ENCODE measurements at regions not wholly inside any gene's neighbourhood (a gene's known extent, or its start where the extent isn't known, plus 50 kb on each side); places are given as distances from the start of the nearest gene placed in this dataset.
"Not testable (repeated sequence)": the region's sequence is repeated elsewhere in the genome, so short reads cannot be mapped to it uniquely, and the experiment has no call there.

DNA sequence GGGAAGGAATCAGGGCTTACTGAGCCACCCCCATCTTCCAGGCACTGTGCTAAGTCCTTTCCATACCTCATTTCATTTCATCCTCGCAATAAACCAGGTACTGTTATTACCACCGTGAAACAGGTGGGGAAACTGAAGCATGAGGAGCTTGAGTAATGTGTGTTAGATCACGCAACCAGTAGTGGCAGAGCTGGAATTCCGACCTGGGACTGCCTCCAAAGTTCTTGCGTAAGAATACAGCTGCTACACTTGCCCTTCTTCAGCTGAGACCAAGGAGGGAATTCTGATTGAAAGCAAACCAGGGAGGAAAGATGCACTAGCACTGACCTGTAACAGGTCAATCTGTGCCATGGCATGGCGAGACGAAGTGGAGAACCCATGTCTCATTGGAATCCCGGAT lies 113.4 kb upstream of the MSX2 start:
- DNase-seq = no peak

DNA sequence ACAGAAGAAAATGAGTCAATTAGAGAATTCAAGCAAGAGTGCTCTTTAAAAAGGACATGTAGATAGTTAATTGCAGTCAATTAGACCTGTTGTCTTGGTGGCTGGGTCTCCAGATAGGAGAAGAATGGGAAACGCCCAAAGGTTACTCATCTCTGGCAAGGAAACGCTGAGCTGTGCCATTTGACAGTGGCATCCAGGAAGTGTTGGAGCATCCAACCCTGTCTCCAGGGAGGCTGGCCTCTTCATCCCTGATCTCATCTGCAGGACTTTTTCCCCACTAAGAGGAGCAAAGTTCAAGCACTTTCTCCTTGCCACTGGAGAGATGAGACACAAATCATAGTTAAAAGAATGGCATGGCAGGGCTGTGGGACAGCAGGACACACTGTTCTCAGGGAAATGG lies 111.7 kb upstream of the MSX2 start:
- no peak for DNase-seq

DNA sequence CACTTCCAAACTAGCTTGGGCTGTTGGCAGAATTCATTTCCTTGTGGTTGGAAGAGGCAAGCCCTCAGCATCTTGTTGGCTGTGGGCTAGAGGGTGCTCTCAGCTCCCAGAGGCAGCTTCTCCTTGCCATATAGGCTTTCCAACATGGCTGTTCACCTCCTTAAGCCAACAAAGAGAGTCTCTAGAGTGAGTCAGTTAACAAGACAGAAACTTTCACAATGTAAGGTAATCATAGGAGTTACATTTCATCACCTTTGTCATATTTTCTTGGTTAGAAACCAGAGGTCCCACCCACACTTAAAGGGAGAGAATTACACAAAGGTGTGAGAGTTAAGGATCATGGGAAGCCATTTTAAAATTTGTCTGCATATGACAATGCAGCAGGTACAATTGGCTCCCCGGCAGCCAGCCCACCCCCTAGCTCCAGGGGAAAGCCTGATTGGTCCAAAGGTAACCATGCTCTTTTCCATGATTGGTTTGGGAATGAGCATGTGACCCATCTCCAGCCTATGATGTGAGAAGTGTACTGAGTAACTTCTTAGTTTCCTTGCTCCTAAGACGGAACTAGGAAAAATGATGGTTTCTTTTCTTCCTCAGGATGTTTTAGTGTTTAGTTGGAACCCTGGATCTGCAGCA lies 109.8 kb upstream of the MSX2 start:
- DNase-seq = no peak

DNA sequence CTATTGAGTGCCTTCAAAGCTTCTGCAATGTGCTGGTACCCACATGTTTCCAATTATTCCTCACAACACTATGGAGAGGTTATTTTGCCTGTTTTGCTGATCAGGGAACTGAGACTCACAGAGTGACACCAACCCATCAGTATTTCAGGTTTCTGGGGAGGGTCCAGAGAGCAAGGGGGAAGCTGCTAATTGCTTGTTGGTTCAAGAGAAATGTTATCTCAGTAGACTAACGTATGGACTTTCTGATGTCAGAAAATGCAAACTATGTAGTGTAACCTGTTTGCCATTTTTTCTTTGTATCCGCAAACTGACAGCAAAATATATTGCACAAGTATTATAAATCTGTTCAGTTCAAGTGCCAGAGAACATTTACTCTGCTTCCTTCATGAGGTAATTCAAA lies 108.3 kb upstream of the MSX2 start:
- no peak for DNase-seq

DNA sequence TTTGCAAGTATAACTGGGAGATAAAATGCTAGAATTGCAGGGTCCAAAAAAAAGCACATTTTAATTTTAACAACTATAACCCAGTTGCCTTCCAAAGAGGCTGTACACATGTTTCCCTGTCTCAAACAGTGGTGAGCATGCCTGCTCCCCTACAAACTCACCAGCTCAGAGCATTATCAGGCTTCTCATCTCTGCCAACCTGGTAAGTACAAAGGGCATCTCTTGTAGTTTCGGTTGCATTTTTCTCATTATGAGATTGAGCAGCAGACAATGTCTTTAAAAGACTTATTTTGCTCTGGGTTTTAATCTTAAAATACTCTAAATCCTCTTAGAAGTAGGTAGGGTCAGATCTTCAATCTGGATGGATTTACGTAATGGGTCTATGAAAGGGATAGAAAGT lies 107.1 kb upstream of the MSX2 start:
- DNase-seq = no peak

DNA sequence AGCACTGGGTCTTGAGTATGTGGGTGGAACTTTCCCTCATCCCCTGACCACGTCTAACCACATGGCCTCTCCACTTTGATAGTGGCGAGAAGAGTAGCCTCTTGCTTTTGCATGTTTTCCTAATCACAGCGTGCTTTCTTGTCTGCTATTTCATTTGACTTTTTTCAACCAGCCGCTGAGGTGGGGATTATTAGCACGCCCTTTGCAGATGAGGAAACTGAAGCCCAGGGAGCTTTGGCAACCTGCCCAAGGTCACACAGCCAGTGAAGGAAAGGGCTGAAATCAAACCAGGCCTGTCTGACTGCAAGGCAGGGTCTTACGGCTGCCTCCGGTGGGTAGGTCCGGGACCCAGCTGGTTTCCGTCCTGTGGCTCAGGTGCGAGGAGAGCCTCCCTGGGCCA lies 106.5 kb upstream of the MSX2 start:
- no peak for DNase-seq

DNA sequence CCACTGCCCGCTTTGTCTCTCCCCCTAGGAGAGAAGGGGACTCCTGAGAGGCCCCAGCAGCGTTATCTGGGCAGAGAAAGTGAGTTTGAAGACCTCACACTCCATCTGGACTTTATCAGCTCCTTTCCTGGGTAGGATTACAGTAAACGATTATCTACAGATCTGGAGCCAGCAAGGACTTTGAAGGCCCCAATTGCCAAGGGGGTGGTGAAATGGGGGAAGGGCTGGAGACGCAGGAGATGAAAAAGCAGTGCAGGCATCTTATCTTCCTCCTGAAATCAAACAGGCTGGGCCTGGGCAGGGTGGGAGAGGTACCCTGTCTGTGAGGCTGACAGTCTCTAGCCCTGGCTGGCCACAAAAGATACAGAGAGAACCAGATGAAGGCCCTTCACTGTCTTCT lies 105.8 kb upstream of the MSX2 start:
- DNase-seq = no peak

DNA sequence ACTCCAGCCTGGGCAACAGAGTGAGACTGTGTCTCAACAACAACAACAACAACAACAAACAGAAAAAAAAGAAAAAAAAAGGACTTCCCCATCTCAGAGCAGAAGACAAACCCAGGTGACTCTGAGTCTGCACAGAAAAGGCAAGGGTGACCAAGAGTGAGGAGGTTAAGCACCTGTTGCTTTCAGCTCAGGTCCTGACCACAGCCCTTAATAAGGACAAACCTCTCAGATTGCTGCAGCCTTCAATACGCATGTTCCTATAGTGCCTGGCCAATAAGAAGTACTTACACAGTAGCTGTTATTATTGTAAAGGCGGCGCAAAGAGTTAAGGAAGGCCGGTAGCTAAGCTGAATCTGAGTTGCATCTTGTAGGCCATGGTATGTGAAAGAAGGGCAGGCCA lies 102.3 kb upstream of the MSX2 start:
- no peak for DNase-seq

DNA sequence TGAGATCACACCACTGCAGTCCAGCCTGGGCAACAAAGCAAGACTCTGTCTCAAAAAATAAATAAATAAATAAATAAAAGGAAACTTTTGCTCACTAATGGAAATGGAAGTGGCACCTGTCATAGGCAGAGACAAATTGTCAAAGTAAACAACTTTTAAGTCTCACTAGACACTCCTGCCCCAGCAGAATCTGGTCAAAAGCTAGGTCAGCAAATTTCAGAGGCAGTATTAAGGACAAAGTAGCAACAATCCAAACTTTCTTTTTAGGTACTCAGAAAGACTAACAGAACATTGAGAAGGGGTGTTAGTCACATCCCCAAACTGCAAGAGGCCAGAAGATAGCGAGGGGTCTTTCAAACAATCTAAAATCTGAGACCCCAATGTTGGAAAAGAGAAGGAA lies 101.4 kb upstream of the MSX2 start:
- DNase-seq = no peak

DNA sequence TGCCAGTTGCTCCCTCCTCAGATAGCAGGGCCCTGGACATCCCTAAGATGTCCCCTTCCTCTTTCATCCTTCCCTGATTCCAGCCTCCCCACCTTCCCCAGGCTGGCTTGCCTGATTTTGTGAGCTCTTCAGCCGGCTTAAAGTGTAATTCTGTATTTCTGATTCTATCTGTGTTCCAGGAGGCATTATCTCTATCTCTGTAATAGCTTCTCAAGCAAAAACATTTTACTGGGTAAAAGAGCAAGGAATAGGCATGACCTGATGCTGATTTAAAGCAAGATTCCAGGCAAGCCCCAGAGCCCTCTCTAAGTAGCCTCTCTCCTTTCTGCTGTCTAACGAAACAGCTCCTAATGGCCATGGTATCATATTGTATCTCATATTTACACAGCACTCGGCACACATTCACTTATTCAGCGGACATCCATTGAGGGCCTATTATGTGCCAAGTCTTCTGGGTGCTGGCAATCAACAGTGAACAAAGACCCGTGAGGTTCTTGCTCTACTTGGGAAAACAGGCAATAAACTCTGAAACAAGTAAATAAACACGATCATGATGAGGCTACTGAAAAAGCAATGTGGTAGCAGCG lies 100.9 kb upstream of the MSX2 start:
- peak; percentile 54 for DNase-seq

DNA sequence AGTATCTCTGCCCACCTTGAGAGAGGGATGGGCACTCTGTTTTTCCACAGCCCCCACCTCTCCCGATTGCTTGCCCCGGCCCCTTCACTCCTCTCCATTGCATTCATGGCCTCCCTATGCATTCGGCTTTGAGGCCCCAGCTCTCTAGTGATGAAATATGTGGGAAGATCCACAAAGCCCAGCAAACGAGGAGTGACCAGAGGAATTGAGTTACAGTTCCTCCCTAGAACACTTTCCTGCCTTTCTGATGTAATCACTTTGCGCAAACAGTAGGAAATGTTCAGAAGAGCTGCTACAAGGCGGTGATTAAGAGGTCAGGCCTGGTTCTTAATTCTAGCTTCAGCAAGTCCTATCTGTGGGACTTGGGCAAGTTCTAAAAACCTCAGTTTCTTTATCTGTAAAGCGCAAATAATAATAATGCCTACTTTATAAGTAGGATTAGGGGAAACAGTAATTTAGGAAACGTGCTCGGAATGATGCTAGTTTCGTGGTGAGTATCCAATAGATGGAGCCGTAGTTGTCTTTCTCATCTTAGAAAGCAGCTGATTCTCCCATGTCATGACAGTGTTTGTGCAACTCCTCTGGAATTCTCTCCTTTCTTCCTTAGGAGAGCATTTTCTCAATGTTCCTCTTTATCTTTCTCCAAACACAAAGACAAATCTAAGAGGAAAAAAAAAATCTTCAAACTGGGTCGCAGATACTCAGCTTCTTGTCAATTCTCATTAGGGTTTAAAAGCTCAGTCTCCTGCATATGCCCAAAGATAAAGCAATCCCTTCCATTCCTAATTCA lies 99.5 kb upstream of the MSX2 start:
- DNase-seq = no peak

DNA sequence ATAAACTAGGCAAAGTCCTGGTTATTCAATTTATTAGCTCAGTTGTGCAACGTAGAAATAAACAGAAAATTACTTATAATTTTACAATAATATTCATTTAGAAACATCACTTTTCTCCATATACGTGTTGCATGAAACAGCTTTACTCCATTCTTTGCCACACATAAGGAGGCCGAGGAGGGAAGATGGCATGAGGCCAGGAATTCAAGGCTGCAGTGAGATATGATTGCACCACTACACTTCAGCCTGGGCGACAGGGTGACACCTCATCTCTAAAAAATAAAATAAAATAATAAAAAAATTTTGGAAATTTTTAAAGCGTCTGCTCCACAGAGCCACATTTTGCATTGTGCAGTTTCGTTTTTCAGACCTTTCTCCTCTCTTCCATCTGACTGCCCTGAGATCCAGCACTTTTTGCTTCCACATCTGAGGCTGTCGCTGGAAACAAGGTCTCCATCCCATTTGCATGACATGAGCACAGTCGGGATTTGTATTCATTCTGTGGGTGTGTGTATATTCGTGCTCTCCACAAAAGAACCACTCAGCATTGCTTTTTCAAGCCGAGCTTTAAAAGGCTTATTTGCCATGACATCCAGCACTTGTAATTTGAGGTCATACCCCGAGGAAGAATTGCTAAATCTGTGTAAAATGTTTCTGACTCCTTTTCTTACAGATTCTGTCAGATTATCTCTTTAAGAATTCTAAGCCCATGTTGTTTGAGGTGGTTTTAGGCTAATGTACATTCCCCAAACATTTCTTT lies 98.6 kb upstream of the MSX2 start:
- DNase-seq = no peak

DNA sequence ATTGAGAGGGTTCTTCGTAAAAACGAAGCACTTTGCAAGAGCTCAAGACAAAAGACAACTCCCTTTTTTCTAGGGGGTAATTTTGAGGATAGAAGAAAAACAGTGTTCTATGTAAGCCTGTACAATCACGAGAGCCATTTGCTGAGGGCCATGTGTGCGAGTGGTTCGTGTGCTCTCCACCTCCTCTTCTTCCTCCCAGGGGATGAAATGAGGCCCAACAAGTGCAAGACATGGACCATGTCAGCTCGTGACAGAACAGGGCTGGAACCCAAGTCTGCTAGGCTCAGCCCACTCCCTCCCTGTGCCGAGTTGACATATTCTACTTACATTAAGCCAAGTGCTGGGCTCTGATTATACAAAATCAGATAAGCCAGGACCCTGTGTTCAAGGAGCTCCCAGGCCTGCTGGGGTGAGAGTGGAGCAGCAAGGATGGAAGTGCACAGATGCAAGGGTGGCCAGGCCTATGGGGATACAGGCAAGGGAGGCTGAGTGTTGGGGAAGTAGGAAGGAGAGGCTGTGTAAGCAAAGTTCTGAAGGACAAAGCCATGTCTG lies 97.9 kb upstream of the MSX2 start:
- DNase-seq = no peak

DNA sequence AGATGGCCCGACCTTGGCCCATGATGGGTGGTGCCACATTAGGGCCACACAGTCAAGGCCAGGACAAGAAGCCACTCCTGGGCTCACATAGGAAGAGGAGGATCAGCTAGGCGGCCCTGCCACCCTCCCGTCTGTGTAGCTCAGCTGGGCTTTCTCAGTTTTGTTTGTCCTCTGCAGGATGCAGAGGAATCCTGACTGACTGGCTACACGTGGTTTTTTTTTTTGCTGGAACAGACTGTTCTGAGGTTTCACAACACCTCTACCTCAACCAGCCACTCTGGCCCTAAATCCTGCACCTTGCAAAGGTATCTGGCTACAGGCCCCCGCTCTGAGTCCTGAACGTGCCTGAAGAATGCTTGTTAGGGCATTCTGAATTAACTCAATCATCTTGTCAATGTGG lies 88.3 kb upstream of the MSX2 start:
- DNase-seq = no peak

DNA sequence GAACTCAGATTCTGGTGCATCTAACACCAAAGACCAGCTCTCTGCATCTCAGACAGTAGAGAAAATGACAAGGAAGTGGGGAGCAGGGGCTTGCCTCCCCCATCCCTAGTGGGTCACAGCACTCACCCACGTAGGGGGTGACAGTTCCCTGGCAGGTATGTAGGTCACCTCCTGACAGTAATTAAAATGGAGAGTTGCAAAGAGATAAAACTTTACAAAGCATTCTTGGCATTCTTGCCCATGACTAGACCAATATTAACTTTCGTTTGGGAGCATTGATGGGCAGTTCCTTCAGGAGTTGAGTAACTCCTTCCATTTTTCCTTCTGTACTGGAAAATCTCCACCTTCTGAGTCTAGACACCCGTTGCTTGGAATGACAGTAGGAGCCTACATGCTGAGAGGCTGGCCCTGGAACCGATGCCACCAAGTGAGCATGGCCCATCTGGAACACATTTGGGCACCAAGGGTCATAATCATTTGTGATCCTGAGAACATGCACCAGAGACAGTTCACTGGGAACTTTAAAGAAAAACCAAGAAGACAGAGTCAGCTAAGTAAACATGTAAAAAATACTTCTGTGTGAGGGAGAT lies 81.5 kb upstream of the MSX2 start:
- no peak for DNase-seq

DNA sequence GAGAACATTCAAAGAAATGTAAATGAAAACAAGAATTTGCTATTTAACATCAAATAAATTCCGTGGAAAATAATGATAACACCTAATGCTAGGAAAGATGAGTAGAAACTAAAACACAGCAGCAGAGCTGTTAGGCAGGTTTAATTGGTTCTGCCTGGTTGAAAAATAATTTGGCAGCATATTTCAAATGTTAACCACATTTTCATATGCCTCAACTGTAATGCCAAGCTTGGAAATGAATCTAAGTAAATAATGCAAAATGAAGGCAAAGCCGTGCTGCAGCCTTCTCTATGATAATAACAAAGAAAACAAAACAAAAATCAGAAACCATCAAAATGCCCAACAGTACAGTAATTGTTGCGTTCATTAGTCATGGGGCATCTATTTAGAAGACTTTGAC lies 79.9 kb upstream of the MSX2 start:
- no peak for DNase-seq

DNA sequence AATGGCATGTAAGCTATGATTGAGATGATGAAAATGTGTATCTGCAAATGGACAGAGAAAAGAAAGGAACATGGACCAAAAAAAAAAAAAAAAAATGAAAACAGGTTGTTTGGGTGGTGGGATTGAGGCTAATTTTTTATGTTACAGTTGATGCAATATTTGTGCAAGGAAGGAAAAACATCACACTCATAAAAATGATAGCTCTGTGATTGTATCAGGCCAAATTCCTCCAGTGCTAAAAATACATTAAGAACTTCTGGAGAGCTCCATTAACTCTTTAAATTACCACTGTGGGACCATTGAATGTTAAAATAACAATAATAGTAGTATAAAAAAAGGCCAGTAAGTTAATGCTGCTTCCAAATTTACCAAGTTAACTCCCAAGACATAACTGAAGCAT lies 79.5 kb upstream of the MSX2 start:
- no peak for DNase-seq

DNA sequence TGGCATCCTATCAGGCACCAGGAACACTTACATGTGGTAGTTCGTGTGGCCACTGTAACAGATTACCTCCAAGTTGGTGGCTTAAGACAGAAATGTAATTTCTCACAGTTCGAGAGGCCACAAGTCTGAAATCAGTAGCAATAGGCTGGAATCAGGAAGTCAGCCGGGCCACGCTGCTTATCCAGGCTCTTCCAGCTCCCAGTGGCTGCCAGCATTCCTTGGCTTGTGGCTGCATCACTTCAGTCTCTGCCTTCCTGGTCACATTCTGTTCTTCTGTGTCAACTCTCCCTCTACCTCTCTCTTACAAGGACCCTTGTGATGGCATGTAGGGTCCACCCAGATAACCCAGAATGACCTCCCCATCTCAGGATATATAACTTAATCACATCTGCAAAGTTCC lies 78.7 kb upstream of the MSX2 start:
- no peak for DNase-seq

DNA sequence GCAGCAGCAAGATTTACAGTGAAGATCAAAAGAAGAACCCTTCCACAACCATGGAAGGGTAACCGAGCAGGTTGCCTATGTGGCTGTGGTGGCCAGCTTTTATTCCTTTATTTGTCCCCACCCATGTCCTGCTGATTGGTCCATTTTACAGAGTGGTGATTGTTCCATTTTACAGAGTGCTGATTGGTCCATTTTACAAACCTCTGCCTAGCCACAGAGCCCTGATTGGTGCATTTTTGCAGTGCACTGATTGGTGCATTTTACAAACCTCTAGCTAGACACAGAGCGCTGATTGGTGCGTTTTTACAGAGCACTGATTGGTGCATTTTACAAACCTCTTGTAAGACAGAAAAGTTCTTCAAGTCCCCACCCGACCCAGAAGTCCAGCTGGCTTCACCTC lies 75.8 kb upstream of the MSX2 start:
- DNase-seq = not testable (repeated sequence)

DNA sequence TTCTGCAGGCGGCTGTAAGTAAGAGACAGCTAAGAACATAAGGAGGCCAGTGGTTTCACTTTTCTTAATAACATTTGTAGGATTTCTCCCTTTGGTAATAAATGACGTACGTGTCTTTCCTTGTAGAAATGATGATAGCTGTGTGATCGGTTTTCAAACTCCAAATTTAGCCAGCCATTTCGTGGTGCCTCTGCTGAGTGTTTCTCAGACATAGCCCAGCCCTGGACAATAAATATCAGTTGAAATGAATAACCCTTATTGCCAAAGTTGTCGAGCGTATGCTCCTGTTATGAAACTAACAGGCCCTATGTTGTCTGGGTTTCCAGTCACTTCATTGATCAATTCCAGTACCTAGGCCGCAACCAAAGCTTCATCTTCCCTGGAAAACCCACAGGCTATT lies 75.0 kb upstream of the MSX2 start:
- DNase-seq = no peak

DNA sequence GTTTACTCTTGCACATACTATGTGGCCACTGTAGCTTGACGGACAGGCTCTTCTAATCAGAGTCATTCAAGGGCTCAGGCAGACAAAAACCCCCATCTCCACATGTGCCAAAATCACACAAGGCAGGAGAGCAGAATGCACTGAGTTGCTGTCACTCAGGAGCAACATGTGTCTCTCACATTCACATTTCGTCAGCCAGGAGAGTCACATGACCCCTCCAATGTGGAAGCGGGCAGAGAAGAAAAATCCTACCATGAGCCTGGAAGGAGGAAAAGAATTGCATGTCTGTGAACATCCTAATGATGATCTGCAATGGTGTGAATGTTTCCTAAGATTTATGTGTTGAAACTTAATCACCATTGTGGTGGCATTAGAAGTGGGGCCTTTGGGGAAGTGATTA lies 69.9 kb upstream of the MSX2 start:
- DNase-seq = no peak

DNA sequence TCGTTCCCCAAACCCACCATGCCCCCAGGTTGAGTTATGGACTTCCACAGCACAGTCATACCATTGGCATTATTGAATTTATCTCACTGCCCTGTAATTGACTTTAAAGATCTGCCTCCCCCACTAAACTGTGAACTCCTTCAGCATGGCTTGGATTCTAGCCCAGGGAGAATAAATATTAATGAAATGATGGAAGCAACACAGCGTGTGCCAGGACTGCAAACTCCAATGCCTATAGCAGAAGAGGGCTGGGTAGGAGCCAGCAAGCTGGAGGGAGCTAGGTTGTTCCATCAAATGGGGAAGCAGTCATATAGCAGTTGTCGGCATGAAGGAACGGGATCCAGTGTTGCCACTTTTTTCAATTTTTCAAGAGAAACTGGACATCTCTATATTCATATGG lies 69.0 kb upstream of the MSX2 start:
- DNase-seq = no peak

DNA sequence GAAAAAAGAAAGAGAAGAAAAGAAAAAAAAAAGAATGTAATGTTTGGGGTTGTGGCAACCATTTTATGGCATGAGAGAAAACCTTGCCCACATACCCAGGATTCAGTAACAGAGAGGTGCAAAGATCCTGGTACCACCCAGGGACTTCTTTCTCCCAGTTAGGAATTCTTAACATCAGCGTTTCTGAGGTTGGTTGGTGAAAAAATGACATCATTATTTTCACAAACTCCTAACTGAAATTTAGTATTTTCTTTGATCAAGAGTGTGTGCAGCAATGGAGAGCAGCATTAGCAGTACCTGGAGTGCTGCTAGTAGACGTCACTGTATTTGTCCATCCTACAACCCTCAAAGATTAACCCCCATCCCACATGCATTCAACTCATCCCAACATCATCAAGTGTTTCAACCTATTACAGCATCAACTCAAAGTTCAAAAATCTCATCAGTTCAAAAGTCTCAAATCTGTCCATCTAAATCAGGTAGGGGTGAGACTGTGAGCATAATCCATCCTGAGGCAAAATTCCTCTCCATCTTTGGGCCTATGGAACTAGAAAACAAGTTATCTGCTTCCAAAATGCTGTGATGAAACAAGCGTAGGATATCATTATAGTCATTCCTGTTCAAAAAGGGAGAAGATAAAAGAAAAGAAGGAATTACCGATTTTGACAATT lies 60.1 kb upstream of the MSX2 start:
- no peak for DNase-seq

Measured in NCI-H510A (cell line).